ENCODE measurements at regions not wholly inside any gene's neighbourhood (a gene's known extent, or its start where the extent isn't known, plus 50 kb on each side); places are given as distances from the start of the nearest gene placed in this dataset.

- no peak overlapping the region for H2AFZ ChIP-seq (ENCODE audit: low read depth, low read length)
- no peak overlapping the region for H3K4me2 ChIP-seq (ENCODE audit: low read length)
- no peaks in the 10 kb centered on the region for H3K79me2 ChIP-seq (replicated peaks; ENCODE audit: insufficient read depth, low read length)
- H3K36me3 ChIP-seq (ENCODE audit: insufficient read depth, low read length), result no peaks in the 10 kb centered on the region
- H3K9me3 ChIP-seq (ENCODE audit: low read length), result no peaks in the 10 kb centered on the region
- H3K4me3 ChIP-seq (ENCODE audit: low read length), result no peak overlapping the region
- H3F3A ChIP-seq (ENCODE audit: insufficient read depth, low read length, poor library complexity, severe bottlenecking), result no peaks in the 10 kb centered on the region
- no peaks in the 10 kb centered on the region for H3K9me2 ChIP-seq (ENCODE audit: insufficient read depth, low read length)
- no peaks in the 10 kb centered on the region for H4K20me1 ChIP-seq (ENCODE audit: insufficient read depth)
- TF ChIP-seq CTCF (IDR thresholded peaks at IDR 0.05; ENCODE audit: poor library complexity, severe bottlenecking) (no peak), TAF1 (IDR thresholded peaks at IDR 0.05; ENCODE audit: low read depth) (no peak), MXI1 (conservative IDR thresholded peaks at IDR 0.05; ENCODE audit: poor library complexity, severe bottlenecking) (no peak), EP300 (conservative IDR thresholded peaks at IDR 0.05; ENCODE audit: poor library complexity, severe bottlenecking) (no peak), SMC3 (conservative IDR thresholded peaks at IDR 0.05; ENCODE audit: poor library complexity) (no peak), EZH2 (IDR thresholded peaks at IDR 0.05; ENCODE audit: borderline replicate concordance, insufficient read depth, low read length, poor library complexity, severe bottlenecking) (no peak), POLR2AphosphoS5 (IDR thresholded peaks at IDR 0.05) (no peak), REST (IDR thresholded peaks at IDR 0.05; ENCODE audit: borderline replicate concordance) (no peak), RAD21 (conservative IDR thresholded peaks at IDR 0.05) (no peak)
- H3K27ac ChIP-seq (ENCODE audit: low read length), result no peak overlapping the region
- H3K27me3 ChIP-seq (ENCODE audit: insufficient read depth, low read depth, low read length), result no peaks in the 10 kb centered on the region
- no peak overlapping the region for H3K9ac ChIP-seq (ENCODE audit: low read length)
Observed at GRCh38 chr6:92566632-92567031, 852.7 kb downstream of the EPHA7 start.

DNA sequence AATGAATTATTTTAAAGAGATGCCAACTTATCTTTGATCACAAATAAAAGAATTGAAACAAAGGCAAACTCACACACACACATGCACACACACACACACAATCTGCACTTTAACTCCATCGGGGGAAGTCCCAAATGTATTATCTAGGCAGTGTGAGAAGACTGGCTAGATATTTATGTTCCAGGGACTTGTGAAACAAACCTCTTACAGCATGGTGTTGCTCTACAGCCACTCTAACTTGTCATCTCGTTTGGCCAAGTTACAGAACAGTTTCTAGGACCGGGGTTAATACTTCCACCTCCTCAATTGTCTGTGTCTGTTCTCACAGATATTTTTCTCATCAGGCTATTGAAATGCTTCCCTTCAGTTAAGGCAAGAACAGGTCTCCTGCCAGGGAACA, 855.0 kb downstream of the EPHA7 start:
- H3K9me2 ChIP-seq (ENCODE audit: insufficient read depth, low read length), result no peaks in the 10 kb centered on the region
- no peaks in the 10 kb centered on the region for H3K27me3 ChIP-seq (ENCODE audit: insufficient read depth, low read depth, low read length)
- H4K20me1 ChIP-seq (ENCODE audit: insufficient read depth), result no peaks in the 10 kb centered on the region
- H3K9me3 ChIP-seq (ENCODE audit: low read length), result no peaks in the 10 kb centered on the region
- TF ChIP-seq MXI1 (conservative IDR thresholded peaks at IDR 0.05; ENCODE audit: poor library complexity, severe bottlenecking), result no peak
- TF ChIP-seq RAD21 (conservative IDR thresholded peaks at IDR 0.05), result no peak
- no peak for TF ChIP-seq CTCF (IDR thresholded peaks at IDR 0.05; ENCODE audit: poor library complexity, severe bottlenecking)
- TF ChIP-seq EZH2 (IDR thresholded peaks at IDR 0.05; ENCODE audit: borderline replicate concordance, insufficient read depth, low read length, poor library complexity, severe bottlenecking), result no peak
- no peak for TF ChIP-seq REST (IDR thresholded peaks at IDR 0.05; ENCODE audit: borderline replicate concordance)
- TF ChIP-seq EP300 (conservative IDR thresholded peaks at IDR 0.05; ENCODE audit: poor library complexity, severe bottlenecking), result no peak
- no peak for TF ChIP-seq TAF1 (IDR thresholded peaks at IDR 0.05; ENCODE audit: low read depth)
- no peak for TF ChIP-seq POLR2AphosphoS5 (IDR thresholded peaks at IDR 0.05)
- no peak for TF ChIP-seq SMC3 (conservative IDR thresholded peaks at IDR 0.05; ENCODE audit: poor library complexity)
- H3K27ac ChIP-seq (ENCODE audit: low read length), result no peak overlapping the region
- no peak overlapping the region for H3K9ac ChIP-seq (ENCODE audit: low read length)
- no peak overlapping the region for H3K4me2 ChIP-seq (ENCODE audit: low read length)
- H3K79me2 ChIP-seq (replicated peaks; ENCODE audit: insufficient read depth, low read length), result no peaks in the 10 kb centered on the region
- H2AFZ ChIP-seq (ENCODE audit: low read depth, low read length), result no peak overlapping the region
- H3K36me3 ChIP-seq (ENCODE audit: insufficient read depth, low read length), result no peaks in the 10 kb centered on the region
- H3F3A ChIP-seq (ENCODE audit: insufficient read depth, low read length, poor library complexity, severe bottlenecking), result no peaks in the 10 kb centered on the region
- no peak overlapping the region for H3K4me3 ChIP-seq (ENCODE audit: low read length)
